ENCODE measurements at regions not wholly inside any gene's neighbourhood (a gene's known extent, or its start where the extent isn't known, plus 50 kb on each side); places are given as distances from the start of the nearest gene placed in this dataset.

GRCh38 chr7:51757960-51758359 lies 441.4 kb upstream of the COBL start:
- DNase-seq, result no peak

GRCh38 chr7:51732951-51733350 lies 416.3 kb upstream of the COBL start:
- DNase-seq, result peak in 1 of 2 donors; percentile 16

- DNase-seq, result peak; percentile 16 to 49
These were observed 415.5 kb upstream of the COBL start for GRCh38 chr7:51732116-51732515.

GRCh38 chr7:51731075-51731474 lies 414.5 kb upstream of the COBL start:
- DNase-seq, result no peak

- DNase-seq, result no peak
These were observed 410.8 kb upstream of the COBL start for GRCh38 chr7:51727441-51727840.

- DNase-seq, result no peak
These were observed 390.2 kb upstream of the COBL start for GRCh38 chr7:51706851-51707250.

- no peak for DNase-seq
These were observed 389.1 kb upstream of the COBL start for GRCh38 chr7:51705701-51706100.

GRCh38 chr7:51702673-51703072 lies 386.1 kb upstream of the COBL start:
- no peak for DNase-seq

- DNase-seq, result no peak
These were observed 385.3 kb upstream of the COBL start for GRCh38 chr7:51701935-51702334.

GRCh38 chr7:51700593-51701215 lies 384.1 kb upstream of the COBL start:
- no peak for DNase-seq

GRCh38 chr7:51693258-51693657 lies 376.6 kb upstream of the COBL start:
- no peak for DNase-seq

- DNase-seq, result no peak
These were observed 372.9 kb upstream of the COBL start for GRCh38 chr7:51689547-51689946.

- DNase-seq, result no peak
These were observed 369.2 kb upstream of the COBL start for GRCh38 chr7:51685794-51686193.

- no peak for DNase-seq
These were observed 364.2 kb upstream of the COBL start for GRCh38 chr7:51680594-51681399.

- DNase-seq, result no peak
These were observed 362.7 kb upstream of the COBL start for GRCh38 chr7:51679358-51679757.

GRCh38 chr7:51666751-51667150 lies 350.1 kb upstream of the COBL start:
- peak in 1 of 2 donors; percentile 40 for DNase-seq

- no peak for DNase-seq
These were observed 349.7 kb upstream of the COBL start for GRCh38 chr7:51666266-51666665.

- peak in 1 of 2 donors; percentile 17 for DNase-seq
These were observed 348.6 kb upstream of the COBL start for GRCh38 chr7:51665045-51665780.

GRCh38 chr7:51660516-51660915 lies 343.9 kb upstream of the COBL start:
- no peak for DNase-seq

- no peak for DNase-seq
These were observed 342.1 kb upstream of the COBL start for GRCh38 chr7:51658684-51659083.

GRCh38 chr7:51647931-51648351 lies 331.3 kb upstream of the COBL start:
- peak; percentile 39 to 68 for DNase-seq

- no peak for DNase-seq
These were observed 330.9 kb upstream of the COBL start for GRCh38 chr7:51647486-51647885.

- DNase-seq, result no peak
These were observed 329.2 kb upstream of the COBL start for GRCh38 chr7:51645702-51646298.

Data from hippocampal formation (tissue), 2 donors.